Midbrain (tissue), 1 donor: ENCODE measurements at regions not wholly inside any gene's neighbourhood (a gene's known extent, or its start where the extent isn't known, plus 50 kb on each side); places are given as distances from the start of the nearest gene placed in this dataset.

Experiments
- DNase-seq: peaks from one replicate; lab custom pipeline; 2025; lab: John Stamatoyannopoulos, UW

DNA sequence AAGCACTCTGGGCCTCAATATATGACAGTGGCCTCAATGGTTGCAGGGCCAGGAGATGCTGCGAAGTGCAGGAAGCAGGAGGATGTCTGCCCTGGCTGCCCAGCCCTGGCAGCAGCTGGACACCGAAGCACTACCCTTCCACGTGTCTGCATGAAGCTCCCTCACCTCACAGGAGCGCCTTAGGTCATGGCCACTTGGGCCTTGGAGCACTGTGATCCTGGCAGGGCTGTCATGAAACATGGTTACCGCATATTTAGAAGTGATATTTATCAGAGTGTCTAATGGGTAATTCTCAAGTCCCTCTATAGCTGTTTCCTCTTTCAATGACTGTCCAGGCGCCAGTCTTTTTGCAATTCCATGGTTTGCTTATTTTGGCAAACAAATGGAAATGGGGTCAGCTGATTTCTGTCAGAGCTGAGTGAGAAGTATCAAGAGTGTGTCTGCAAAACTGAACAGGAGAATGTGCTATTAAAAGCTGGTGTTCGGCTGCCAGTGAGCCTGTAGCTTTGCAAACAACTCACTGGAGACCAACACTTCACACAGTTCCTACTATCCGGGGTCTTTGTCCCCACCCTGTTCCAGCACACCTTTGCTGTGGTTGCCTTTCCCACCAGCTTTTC, 285.9 kb downstream of the KIF4B start:
- no peak for DNase-seq

DNA sequence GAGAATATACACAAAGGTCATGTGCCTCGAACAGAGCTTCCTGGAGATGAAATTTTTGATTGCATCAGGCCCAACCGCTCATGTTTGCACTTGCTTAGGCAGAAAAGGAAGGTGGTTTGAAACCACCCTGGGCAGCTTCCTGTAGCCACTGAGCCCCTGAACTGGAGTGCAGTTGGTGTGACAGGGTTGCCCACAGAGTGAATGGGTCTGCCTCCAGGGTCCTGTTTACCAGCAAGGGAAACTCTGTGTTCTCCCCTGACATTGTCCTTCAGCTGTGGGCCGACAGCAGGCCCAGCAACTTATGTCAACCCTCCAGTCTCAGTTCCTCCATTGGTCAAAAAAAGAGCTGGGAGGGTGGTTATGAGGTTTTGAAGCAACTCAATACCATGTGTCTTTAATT, 289.6 kb downstream of the KIF4B start:
- DNase-seq = no peak

DNA sequence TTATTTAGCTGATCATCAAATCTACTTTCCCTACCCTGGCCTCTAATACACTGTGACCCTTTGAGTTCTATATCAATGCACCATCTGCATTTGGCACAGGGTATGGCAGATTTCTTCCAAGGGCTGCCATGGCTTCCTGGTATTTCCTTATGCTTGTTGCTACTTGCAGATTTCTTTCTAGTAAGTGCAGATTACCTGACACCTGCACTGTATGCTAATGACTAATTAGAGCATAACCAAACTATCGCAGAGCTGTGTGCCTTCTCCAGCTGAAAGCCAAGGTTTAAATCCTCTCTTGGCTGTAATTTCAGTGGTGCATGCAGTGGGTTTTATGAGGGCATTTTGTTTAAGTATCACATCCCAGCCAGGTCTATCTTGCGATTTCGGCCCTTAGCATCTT, 293.7 kb downstream of the KIF4B start:
- DNase-seq = no peak

DNA sequence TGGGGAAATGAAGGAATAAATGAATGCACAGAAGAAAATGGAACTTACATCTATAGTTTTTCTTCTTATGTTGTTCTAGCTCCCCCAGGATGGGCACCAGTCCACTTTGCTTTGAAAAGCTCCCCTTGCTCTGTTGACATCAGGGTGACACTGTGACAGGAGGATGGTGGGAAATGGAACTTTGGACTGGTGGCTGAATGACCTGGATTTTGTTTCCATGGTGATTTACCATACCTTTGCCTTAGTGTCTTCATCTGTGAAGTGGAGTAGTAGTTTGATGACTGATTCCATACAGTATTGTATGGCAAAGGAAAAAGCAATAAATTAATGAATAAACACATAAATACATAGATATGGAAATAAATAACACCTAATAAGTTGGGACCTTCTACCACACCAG, 294.7 kb downstream of the KIF4B start:
- no peak for DNase-seq

DNA sequence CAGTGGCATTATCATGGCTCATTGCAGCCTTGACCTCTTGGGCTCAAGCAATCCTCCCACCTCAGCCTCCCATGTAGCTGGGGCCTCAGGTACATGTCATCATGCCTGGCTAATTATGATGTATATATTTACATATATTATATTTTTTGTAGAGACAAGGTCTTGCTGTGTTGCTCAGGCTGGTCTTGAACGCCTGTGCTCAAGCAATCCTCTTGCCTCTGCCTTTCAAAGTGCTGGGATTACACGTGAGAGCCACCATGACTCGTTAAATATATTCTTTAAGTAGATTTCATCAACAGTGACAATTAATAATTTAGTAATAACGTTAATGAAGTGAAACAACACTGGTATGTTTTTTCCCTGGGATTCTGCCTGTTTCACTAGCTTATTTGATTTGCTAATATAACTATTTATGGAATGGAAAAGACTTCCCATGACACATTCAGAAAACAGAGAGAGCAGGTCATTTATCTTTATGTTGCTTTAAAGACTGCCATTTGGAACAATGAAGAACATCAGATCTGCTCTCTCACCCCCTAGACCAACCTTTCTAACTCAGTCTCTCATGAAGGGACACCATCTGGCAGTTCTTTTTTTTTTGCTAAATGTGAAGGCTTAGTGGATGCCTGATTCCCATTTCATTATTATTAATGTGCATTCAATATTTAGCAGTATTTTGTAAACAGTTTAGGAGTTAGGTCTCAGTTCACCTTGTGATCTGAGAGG, 295.6 kb downstream of the KIF4B start:
- DNase-seq = no peak

DNA sequence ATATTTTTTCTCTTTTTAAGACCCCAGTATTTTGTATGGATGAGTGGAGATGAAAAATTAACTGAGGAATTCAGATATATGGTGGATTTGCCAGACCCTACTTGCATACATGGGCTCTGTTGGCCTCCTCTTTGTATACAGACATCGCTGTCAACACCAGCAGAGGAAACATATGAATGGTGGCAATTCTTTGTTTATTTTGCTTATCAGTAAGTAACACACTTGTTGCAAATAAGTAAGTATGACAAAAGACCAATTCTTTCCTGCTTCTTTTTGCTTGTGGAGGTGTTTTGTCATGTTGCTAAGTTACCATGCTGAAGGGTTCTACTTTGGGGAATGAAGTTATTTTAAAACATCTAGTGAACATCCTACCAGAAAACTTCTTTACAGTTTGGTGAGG, 298.2 kb downstream of the KIF4B start:
- no peak for DNase-seq

DNA sequence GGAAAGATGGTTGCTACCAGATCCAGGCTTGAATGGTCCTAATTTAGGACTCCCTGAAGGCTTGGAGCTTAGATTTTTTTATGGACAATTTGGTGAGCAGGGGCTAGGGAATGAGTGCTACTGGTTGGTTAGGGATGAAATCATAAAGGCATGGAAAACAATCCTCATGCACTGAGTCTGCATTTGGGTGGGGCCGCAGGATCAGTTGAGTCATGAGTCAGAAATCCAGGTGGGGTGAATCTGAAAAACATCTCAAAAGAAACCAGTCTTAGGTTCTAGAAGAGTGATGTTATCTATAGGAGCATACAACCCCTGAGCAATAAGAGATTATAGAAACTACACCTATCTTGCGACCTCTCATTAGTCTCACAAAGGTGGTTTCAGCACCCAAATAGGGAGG, 300.0 kb downstream of the KIF4B start:
- DNase-seq = no peak

DNA sequence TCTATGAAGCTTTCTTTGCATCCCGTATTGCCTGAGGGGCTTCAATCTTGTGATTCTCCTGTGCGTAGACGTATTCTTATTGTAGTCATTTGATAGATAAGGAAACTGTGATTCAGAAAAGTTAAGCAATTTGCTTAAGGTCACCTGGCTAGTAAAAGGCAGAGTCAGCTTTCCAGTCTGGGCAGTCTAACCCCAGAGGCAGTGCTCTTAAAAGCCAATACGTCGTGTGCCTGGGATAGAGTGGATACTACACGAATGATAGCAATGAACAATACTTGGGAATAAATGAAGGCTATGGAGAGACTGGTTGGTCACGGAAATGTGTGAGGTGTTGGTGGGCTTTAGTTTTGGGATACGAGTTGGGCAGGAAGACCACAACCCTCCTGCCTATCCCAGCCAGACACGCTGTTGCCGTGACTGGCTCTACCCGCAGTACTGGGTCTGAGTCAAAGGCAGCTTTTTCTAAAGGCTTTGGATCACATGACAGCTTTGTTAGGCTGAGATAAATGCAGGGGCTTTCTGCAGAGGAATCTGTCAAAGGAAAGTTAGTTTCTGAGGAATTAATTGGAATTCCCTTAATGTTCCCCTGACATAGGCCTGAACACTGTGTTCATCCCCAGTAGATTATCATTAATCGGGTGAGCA, 302.6 kb downstream of the KIF4B start:
- no peak for DNase-seq

DNA sequence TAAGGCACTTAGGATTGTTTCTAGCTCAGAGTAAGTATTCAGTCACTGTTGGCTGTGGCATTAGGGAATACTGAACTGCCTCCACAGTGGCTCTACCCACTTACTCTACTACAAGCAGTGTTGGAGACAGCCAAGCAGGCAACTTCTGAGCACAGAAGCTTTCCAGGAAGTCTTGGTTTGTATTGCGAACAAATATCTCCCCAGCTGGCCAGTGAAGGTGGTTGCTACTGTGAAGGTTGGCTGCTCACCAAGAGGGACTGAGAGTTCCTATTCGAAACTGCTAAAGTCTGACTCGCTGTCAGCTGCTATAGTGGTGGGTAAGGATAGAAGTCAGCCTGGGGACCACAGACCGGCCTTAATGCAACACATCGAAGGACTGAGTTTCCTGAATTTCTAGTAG, 319.1 kb downstream of the KIF4B start:
- DNase-seq = no peak

DNA sequence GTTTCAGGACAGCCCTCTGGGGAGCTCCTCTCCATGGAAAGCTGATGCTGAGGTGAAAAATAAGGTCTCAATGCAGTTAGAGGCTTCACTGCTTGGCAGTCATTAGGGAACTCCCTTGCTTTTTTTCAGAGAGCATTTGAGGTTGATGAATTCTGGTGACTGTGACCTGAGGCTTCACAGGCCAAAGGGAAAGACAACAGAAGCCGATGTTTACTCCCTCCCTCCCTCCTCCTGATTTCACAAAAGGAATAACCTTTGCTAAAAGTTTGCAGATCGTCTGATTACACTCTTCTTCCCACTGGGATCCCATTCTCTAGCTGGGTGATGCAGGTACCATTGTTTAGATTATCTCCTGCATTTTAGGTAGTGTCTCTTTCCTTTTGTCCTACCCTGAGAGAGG, 329.4 kb downstream of the KIF4B start:
- DNase-seq = no peak

DNA sequence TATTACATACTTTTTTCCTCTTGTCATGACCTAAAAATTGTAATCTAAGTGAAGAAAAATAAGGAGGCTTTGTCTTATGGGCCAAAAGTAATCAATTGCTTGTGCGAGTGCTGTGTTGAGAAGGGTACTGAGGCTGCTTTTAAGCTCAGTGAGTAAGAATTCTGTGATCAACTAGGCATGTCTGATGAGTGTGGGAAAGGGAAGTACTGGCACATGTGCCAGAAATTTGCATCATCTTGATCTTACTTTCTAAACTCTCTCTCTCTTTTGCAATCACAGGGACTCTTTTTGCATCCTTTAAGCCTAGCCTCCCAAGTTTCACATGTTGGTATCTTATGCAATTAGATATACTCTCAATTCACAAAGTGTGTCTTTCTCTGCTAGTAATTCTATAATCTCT, 329.9 kb downstream of the KIF4B start:
- no peak for DNase-seq

DNA sequence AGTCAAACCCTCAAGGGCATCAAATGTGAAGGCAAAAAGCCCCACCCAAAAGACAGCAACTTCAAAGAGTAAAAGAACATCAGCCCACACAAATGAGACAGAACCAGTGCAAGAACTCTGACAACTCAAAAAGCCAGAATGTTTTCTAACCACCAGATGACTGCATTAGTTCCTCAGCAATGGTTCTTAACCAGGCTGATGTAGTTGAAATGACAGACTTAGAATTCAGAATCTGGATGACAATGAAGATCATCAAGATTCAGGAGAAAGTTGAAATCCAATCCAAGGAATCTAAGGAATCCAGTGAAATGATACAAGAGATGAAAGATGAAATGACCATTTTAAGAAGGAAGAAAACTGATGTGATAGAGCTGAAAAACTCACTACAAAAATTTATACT, 339.7 kb downstream of the KIF4B start:
- DNase-seq = no peak

DNA sequence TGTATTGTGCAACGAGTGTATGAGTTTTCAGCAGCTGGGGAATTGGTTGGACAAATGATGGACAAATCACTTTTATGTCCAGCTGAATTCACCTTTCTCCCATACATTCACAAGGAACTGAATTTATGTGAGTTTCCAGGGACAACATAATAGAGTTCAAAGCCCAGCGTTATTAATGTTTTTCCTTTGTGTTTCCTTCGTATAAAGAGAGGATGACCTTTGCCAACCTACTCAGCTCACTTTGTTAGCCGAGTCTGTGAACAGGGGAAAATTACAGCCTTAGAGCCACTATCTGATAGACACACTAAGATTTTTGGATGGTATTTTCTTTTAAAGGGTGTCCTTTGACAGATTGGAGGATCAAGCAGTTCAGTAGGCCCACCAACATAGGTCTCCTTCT, 352.5 kb downstream of the KIF4B start:
- no peak for DNase-seq

DNA sequence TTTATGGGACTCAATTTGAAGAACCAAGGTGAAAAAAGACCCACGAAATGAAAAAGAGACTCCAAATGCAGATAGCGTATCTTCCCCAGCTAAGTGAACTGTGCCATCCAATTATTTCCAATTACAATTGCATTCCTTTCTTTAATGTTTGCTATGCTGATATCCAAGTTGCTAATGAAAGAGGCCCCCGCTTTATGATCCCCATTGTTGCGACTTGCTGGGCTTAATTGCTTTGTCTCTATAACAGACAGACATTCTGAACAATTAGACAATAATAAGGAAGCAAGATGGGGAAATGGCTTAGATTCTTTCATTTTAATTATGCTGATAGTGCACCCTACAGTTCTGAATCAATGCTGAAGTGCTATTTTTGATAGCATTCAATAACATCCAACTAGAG, 354.3 kb downstream of the KIF4B start:
- DNase-seq = no peak

DNA sequence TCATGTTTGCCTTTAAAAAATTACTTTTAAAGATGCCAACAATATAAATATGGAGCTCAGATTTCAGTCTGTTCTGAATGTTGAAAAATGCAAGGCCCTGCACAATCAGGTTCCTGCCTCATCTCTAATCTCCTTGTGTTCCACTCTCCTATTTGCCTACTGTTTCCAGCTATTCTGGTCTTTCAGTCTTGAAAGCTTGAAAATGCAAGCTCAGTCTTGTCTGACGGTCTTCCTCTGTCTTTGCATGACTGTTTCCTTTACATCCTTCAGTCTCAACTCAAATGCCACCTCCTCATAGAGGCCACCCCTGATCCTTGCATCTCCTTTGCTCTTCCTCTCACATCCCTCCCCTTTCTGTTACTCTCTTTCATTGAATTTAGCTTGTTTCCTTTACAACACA, 354.9 kb downstream of the KIF4B start:
- DNase-seq = no peak

DNA sequence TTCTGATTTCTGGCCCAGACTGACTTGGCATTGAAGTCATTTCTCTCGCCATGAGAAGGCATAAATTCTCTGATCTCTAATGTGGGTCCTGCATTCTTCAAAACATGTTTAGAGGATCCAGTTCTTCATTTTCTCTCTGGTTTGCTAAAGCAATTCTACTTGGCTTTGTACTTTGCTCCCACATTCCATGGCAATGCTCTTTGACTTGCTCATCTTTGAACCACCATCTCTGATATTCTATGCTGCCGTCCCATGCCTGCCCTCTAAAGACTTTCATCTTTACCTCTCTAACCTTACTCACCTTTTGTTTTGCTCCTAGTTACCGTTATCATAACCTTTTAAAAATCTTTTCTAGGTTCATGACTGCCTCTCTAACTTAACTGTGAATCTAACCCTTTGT, 366.9 kb downstream of the KIF4B start:
- no peak for DNase-seq

DNA sequence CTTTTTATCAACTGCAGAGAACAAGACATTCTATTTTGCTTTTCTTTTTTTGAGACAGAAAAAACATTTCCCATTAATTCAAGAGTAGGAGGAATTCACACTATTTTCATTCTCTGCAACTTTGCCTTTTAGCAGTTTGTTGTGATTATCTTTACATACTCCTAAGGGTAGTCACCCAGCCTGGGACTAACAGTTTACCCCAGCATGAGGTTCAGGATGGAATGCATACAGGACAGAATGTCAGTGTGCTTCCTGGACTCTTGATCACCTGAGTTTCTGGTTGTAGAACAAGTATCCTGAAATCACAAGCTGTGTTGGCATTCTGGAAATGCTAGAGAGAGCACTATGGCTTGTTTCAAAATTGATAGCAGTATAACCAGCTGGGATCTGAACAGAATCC, 368.1 kb downstream of the KIF4B start:
- no peak for DNase-seq

DNA sequence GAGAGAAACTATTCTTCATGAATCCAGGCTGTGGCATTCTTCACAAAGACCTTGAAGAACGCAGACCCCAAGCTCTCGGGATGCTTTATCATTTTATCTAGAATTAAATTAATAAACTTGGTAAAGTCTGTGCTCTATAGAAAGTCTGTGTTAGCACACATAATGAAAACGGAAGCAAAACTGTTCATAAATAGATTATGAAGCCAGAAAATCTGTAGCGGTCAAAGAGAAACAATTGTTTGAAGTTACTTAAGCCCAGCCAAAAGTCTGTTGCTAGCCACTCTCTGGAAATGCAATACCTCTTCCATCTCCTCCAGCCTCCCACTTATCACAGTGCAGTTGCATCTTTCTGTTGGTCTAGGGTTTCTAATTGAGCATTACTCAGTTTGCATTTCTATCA, 375.9 kb downstream of the KIF4B start:
- DNase-seq = no peak

DNA sequence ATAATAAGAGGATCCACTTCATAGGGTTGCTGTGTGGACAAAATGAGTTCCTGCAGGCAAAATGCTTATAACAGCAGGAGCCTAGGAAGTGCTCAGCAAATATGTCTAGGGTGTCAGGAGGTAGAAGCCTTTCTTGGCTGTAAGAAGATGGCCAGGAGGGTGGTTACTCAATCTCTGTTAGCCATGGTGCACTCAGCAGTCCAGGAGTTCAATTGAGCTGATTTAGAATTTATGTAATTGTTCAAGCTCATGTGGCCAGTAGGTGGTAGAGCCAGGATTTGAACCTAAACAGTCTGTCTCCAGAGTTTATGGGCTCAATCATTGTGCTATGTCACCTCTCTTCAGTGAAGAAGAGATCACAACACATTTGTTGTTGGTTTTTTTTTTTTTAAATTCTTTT, 381.2 kb downstream of the KIF4B start:
- no peak for DNase-seq

DNA sequence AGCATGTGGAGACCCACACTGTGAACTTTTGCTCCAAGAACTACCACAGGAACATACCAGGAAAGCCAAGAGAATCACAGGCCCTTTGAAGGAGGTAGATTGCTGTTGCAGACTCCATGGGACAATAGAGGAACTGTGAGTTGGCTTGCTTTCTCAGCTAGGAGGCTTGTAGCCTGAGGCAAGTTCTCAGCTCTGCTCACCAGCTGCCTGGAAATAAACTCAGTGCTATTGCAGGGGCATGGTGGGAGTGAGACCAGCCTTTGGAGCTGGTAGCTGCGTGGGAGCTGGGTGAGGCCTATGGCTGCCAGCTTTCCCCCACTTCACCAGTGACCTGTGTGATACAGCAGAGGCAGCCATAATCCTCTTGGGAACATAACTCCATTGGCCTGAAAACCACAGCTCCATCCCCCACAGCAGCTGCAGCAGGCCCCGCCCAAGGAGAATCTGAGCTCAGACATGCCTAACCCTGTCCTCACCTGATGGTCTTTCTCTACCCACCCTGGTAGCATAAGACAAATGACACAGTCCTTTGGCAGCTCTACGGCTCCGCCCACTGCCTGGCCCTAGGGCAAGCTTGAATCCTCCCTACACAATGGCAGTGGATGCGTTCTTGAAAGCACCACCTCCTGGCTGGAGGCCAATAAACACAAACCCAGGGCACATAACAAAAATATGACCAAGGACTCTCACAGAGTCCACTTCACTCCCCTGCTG, 389.5 kb downstream of the KIF4B start:
- DNase-seq = no peak

DNA sequence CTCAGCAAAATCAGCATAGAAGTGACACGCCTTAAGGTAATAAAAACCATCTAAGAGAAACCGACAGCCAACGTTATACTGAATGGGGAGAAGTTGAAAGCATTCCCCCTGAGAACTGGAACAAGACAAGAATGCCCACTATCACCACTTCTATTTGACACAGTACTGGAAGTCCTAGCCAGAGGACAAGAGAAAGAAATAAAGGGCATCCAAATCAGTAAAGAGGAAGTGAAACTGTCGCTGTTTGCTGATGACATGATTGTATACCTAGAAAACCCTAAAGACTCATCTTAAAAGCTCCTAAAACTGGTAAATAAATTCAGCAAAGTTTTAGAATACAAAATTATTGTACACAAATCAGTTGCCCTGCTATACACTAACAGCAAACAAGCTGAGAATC, 393.3 kb downstream of the KIF4B start:
- no peak for DNase-seq

DNA sequence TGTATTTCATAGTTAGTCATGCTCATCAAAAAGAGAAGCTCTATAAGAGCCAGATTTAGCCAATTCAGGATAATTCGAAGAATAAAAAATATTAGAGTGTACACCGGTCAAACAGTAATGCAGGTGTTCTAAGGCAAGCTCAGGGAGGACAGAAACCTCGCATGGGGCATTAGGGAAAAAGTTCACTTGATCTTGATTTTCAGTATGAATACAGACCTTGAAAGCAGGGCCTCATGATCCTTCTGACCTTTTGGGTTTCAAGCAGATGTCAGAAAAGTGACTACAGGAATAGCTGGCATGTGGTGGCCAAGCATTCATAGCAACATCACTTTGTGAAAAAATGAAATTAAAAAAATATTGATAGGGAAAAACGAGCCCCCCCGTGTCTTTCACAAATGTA, 394.9 kb downstream of the KIF4B start:
- DNase-seq = no peak

DNA sequence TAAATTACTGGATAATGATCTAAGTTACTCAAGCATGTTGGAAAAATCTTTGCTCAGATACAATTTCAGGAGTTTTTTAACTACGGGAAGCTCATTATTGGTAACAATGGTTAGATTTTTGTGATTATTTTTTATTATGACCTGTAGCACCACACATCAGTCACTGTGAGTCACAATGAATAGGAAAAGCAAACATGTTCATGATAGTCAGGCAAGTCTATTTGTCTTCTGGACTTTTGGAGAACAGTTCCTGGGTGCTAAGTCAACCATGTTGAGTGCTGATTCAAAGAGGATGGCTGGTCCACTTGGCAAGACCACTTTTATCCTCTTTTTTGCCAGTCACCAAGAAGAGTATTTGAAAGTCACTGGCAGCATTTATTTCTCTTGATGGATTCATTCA, 403.2 kb downstream of the KIF4B start:
- DNase-seq = no peak
